HG03175 (cell line): ENCODE measurements at regions not wholly inside any gene's neighbourhood (a gene's known extent, or its start where the extent isn't known, plus 50 kb on each side); places are given as distances from the start of the nearest gene placed in this dataset.

Experiments
- ATAC-seq: cut with Tn5 transposase; IDR thresholded peaks from one replicate; pipeline ENCODE4 v1.9.1; 2021; ENCODE audit warnings: mild to moderate bottlenecking, moderate library complexity; ENCODE audit not compliant: unreplicated experiment

DNA sequence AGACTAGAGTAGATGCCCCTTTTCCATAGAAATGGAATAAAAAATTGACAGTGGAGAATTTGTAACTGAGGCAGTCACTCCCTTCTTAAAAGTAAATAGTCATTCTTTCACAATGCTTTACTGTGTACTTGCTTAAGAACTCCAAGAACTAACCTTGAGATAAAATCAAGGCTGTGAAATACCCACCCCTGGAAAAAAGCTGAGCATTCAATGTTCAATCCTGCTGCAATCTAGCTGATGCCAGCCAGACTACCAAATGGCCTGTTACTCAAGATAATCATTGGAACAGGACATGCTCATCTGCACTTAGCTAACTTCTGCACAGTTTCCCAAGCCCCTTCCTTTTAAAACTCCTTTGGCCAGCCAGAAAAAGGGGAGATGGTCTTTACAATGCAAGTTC lies 367.4 kb upstream of the GULP1 start:
- ATAC-seq = no peak

DNA sequence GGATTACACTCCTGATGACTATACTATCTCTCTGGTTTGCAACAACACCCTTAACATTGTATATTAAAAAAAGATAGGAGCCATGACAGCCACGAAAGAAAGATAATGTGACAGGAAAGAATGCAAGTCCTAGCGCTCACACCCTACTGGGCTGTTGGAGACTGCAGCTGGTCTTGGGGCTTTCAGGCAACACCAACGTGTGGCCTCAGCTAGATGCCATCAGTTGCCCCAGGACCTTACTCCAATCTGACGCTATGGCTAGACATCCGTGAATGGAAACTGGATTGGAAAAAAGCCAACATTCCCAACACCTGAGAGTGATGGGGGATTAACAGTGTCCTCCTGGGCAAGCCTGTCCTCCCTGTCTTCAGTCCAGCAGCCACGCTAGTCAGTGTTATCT lies 357.4 kb upstream of the GULP1 start:
- ATAC-seq = no peak

- ATAC-seq = no peak
These were observed 357.0 kb upstream of the GULP1 start for GRCh38 chr2:187934692-187935091.

DNA sequence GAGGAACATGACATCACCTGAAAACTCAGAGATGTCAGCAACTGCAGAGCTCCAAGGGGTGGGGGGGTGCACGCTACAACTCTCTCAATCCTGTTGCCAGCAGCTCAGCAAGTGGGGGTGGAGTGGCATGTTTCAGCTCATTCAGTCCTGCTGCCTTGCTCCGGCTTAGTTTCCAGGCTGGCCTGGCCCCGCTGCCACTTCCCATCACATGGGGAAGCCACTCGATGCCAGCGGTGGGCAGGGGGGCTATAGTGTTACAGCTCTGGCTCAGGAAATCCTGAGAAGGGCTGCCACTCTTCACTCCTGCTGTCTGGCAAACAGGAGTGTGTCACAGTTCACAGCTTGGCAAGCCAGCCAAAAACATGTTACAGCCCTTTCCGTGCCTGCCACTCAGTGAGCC lies 356.5 kb upstream of the GULP1 start:
- no peak for ATAC-seq

GRCh38 chr2:187936228-187936627 lies 355.4 kb upstream of the GULP1 start:
- ATAC-seq = no peak

DNA sequence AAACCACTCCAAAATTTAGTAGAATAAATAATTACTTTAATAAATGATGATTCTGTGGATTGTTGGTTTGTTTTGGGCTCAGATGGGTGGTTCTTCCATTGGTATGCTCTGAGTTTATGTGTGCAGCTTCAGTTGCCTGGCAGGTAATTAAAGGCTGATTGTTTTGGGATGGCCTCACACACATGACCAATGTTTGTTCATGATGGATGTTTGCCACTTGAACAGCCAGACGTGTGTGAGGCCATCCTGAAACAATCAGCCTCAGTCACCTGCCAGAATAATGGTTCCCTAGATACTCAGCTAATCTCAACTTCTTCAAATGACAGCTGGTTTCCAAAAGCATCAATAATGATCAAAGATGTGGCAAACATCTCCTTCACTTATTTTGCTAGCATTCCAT lies 352.5 kb upstream of the GULP1 start:
- ATAC-seq = no peak

DNA sequence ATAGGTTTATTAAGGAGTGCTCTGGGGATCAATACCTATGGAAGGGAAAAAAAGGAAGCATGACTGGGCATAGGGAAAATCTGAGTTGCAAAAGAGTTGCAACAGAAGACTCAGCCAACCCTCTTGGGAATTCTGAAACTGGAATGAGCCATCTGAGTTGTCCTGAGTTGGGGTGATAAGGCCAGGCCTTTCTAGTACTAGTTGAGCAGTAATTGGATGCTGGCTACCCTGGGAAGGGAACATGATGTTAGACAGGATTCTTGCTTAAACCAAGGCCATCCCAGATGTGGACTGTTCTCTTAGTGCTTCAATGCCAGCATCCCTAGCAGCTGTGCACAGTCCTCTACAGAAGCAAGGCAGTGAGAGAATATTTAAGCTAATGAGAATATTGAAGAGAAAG lies 348.8 kb upstream of the GULP1 start:
- ATAC-seq = no peak

GRCh38 chr2:187943772-187944369 lies 347.8 kb upstream of the GULP1 start:
- ATAC-seq = no peak

- no peak for ATAC-seq
These were observed 341.8 kb upstream of the GULP1 start for GRCh38 chr2:187949859-187950258.

GRCh38 chr2:187951470-187952218 lies 340.0 kb upstream of the GULP1 start:
- ATAC-seq = no peak

DNA sequence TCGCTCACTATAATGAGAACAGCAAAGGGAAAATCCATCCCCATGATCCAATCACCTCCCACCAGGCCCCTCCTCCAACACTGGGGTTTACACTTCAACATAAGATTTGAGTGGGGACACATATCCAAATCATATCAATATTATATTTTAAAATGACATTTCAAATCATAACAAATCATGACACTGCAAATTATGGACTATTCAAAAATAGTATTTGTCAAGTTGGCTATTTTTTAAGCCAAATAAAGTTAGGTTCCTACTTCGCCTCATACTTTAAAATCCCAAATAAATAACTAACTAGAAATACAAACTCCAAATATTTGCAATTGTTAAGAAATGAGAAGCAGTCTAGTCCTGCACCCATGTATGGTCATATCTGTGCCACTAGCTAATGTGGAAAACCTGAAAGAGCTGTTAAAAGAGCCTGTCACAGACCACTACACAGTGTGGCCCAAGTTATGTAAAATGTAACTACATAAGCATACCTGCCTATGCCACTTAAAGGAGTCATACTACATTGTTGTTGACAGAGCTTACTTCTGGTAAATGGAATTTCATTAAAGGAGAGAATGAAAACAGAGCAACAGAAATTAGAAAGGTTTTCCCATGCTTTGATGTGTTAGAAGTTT lies 334.7 kb upstream of the GULP1 start:
- ATAC-seq = no peak

DNA sequence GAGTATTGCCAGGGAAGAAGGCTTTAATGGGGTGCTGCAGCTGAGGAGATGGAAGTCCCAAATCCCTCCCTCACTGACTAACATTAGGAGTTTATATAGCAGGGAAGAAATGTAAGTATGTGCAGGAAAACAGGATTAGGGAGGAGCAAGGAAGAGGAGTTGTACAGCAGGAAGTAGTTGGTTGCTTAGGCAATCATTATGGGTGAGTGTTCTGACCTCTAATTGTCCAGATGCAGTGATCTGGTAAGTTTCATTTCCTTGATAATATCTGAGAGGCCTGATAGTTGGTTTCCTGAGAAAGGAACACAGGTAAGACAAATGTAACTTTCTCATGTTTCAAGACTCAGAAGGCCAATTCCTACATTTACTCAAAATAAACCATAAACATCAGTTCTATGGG lies 331.9 kb upstream of the GULP1 start:
- ATAC-seq = no peak

DNA sequence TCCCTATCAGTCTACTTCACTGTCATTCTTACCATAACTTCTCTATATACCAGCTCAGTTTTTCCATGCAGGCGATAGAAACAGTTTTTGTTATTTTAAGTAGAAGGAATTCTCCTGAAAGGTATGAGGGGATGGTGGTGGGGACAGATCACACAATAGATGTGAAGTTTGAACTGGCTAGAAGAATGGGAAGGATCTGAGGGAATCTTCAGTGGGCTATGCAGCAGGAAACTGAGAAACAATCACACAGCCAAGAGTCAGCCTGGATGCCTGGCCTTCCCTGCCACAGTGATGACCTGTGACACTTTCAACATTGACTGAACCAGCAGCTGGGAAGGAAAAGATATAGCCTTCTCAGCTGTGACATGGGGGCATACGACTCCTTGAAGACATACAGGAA lies 329.1 kb upstream of the GULP1 start:
- no peak for ATAC-seq

- ATAC-seq = no peak
These were observed 326.9 kb upstream of the GULP1 start for GRCh38 chr2:187964746-187965145.

DNA sequence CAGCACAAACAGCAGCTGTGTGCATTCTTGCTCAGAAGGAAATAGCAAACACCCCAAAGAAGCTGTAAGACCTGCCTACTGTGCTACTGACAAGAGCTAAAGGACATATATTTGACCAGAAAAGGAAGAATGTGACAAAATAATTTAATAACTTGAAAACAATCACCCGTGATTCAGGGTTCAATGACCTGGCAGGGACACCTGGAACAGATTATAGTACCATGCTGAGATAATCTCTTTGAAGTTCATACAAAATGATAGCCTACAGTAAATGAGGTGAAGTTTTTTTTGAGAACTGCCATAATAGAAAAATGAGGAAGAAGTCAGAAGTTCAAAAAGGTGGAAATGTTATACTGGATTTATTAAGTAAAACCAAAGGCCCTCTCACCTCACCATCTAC lies 324.8 kb upstream of the GULP1 start:
- no peak for ATAC-seq

- no peak for ATAC-seq
These were observed 319.8 kb upstream of the GULP1 start for GRCh38 chr2:187971893-187972292.

- no peak for ATAC-seq
These were observed 315.3 kb upstream of the GULP1 start for GRCh38 chr2:187976259-187976985.

DNA sequence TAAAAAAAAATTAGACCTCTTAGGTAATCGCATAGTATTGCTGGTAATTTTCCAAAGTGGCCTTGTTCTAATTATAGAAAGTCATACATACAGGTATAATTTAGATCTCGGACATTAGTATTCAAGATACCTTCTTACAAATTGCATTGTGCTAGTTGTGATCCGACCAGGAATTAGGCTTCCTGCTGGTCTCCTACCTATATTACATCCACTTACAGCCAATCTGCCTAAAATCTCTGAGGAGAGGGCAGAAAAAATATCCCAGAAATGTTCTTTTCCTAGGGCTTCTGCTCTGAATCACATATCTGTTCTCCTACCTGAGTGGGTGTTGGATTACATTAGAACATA lies 314.7 kb upstream of the GULP1 start:
- ATAC-seq = no peak

GRCh38 chr2:187978356-187978755 lies 313.3 kb upstream of the GULP1 start:
- no peak for ATAC-seq

DNA sequence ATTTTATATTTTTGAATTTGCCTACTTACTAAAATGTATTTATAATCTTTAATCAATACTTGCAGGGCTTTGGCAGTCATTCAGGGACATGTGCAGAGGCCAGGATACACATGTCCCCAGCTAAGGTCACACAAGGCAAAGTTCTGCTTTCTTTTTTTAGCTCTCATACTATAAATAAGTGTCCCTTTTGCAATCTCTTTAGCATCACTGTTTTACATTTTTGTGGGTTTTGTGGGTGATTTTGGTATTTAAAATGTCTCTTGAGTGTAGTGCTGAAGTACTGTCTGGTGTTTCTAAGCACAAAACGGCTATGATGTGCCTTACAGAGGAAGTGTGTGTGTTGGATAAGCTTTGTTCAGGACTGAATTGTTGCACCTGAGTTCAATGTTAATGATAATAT lies 309.0 kb upstream of the GULP1 start:
- ATAC-seq = peak; percentile 93

DNA sequence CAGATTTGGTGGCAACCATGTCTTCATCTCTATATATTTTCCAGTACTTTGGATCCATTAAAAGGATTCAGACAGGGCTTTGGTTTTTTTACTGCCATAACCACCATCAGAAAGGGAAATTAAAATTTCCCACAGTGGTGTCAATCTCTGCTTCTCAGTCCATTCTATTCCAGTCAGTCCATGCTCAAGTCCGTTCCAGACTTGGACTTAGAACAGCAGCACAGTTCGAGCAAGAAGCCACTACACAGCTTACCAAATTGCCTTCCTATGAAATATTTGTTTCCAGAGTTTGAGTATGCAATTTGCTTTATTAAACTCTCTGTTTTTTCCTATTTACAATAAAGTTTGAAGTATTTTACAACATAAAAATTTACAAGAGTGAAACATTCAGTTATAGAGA lies 306.5 kb upstream of the GULP1 start:
- ATAC-seq = no peak

GRCh38 chr2:187985923-187986322 lies 305.8 kb upstream of the GULP1 start:
- no peak for ATAC-seq
